OCI-LY1 (cell line): ENCODE measurements at regions not wholly inside any gene's neighbourhood (a gene's known extent, or its start where the extent isn't known, plus 50 kb on each side); places are given as distances from the start of the nearest gene placed in this dataset.

ENCODE experiments used
- H2AFZ ChIP-seq: fragments of 200-600 bp; sonication (generic), shearing (Covaris generic); 2 replicates; pipeline ENCODE4 v1.6.0; 2014; ENCODE audit warnings: antibody characterized with exemption, mild to moderate bottlenecking, low read length
- H3F3A ChIP-seq: fragments of 200-600 bp; sonication (generic), shearing (Covaris generic); 2 replicates; pipeline ENCODE4 v1.6.0; 2014; ENCODE audit warnings: mild to moderate bottlenecking, antibody characterized with exemption, low read length, moderate library complexity; ENCODE audit not compliant: insufficient read depth
- H3K27ac ChIP-seq: fragments of 200-600 bp; sonication (generic); 2 replicates; pipeline ENCODE4 v1.5.1; 2014; ENCODE audit warnings: low read length, mixed run types, mild to moderate bottlenecking, low read depth; ENCODE audit not compliant: poor library complexity, severe bottlenecking
- H3K27me3 ChIP-seq: fragments of 200-600 bp; sonication (generic); 2 replicates; pipeline ENCODE4 v1.6.0; 2014; ENCODE audit warnings: antibody characterized with exemption, mild to moderate bottlenecking, low read length, moderate library complexity; ENCODE audit not compliant: insufficient read depth
- H3K36me3 ChIP-seq: fragments of 200-600 bp; sonication (generic); 2 replicates; pipeline ENCODE4 v1.6.1; 2014; ENCODE audit warnings: mild to moderate bottlenecking, antibody characterized with exemption, low read length, moderate library complexity, mixed read lengths; ENCODE audit not compliant: insufficient read depth
- H3K4me1 ChIP-seq: fragments of 200-600 bp; sonication (generic); 2 replicates; pipeline ENCODE4 v1.5.1; 2014; ENCODE audit warnings: mild to moderate bottlenecking, low read length, moderate library complexity; ENCODE audit not compliant: insufficient read depth, severe bottlenecking
- H3K4me2 ChIP-seq: fragments of 200-600 bp; sonication (generic), shearing (Covaris generic); 2 replicates; pipeline ENCODE4 v1.6.1; 2014; ENCODE audit warnings: low read length
- H3K4me3 ChIP-seq: fragments of 200-600 bp; sonication (generic); 2 replicates; pipeline ENCODE4 v1.5.1; 2014; ENCODE audit warnings: low read length, low read depth, mild to moderate bottlenecking, mixed read lengths; ENCODE audit not compliant: poor library complexity, severe bottlenecking
- H3K79me2 ChIP-seq: fragments of 200-600 bp; shearing (Covaris generic); 2 replicates; pipeline ENCODE4 v1.6.1; 2016; ENCODE audit warnings: mixed run types, low read length, mixed read lengths; ENCODE audit not compliant: insufficient read depth
- H3K9ac ChIP-seq: fragments of 200-600 bp; sonication (generic), shearing (Covaris generic); 2 replicates; pipeline ENCODE4 v1.6.1; 2014; ENCODE audit warnings: mild to moderate bottlenecking, low read length, mixed read lengths
- H3K9me2 ChIP-seq: fragments of 200-600 bp; sonication (generic), shearing (Covaris generic); 2 replicates; pipeline ENCODE4 v1.6.1; 2014; ENCODE audit warnings: low read depth, mild to moderate bottlenecking, low read length, mixed read lengths
- H3K9me3 ChIP-seq: fragments of 200-600 bp; shearing (Covaris generic); 2 replicates; pipeline ENCODE4 v1.6.1; 2014; ENCODE audit warnings: low read length, mixed read lengths
- H4K20me1 ChIP-seq: fragments of 200-600 bp; sonication (generic), shearing (Covaris generic); 2 replicates; pipeline ENCODE4 v1.6.0; 2016; ENCODE audit warnings: mild to moderate bottlenecking, low read length; ENCODE audit not compliant: insufficient read depth
- EZH2 ChIP-seq: fragments of 200-600 bp; sonication (generic), shearing (Covaris generic); IDR thresholded peaks from 2 replicates; pipeline ENCODE4 v1.8.0; 2017; ENCODE audit warnings: borderline replicate concordance, mixed run types, mild to moderate bottlenecking, antibody characterized with exemption, low read length, moderate library complexity, mixed read lengths
- TF ChIP-seq, protein P1 (sequence below): fragments of 200-600 bp; sonication (generic), shearing (Covaris generic); IDR thresholded peaks from 2 replicates; pipeline ENCODE4 v1.5.1; 2017; ENCODE audit warnings: mild to moderate bottlenecking, antibody characterized with exemption, low read length, moderate library complexity, mixed read lengths

DNA sequence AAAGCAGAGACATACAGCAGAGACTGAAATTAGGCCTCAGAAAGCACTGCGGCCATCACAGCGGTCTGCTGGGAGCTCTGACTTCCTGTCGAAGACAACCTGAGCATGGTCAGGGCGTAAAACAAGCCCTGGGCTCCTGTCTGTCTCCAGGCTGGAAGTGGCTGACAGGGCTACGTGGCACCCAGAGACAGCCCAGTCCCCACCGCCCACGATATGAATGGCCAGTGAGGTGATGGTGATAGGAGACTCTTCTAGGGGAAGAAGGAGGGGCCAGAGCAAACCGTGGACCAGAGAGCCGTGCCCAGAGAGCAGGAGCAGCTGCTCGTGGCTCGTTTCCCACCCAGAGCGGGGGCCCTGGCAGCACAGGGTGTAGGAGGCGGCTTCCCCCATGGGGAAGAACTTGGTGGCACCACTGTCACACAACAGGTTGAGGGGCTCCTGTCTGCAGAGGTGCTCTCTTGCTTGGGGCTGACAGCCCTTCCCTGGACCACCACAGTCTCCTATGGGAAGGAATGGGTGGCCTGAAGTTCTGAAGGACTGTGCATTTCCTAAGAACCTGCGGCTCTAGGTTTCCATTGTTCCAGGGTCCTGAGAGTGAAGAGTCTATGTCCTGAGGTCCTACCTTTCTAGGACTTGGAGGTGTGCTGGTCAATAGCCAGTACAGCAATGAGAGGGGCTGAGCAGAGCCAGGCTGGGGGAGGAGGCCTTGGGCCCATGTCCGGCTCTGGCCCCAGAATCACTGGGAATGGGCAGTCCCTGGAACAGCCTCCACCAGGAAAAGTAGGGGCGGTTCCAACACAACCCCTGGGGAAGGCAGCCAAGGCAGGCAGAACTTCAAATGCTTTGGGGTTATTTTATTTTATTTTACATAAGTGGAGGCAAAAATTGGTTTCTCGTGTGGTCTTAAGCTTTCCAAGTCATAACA lies 56.4 kb downstream of the BARX1 start:
- Histone ChIP-seq H3K36me3 (no peaks in the 10 kb centered on the region), H4K20me1 (no peaks in the 10 kb centered on the region), H3K9me3 (no peaks in the 10 kb centered on the region), H3F3A (no peaks in the 10 kb centered on the region), H3K27ac (no peak overlapping the region), H3K9me2 (no peaks in the 10 kb centered on the region), H3K27me3 (peaks cover 4% of the 10 kb centered on the region; the same call in 1 of the 2 replicates), H3K4me2 (no peak overlapping the region), H3K4me1 (no peaks in the 10 kb centered on the region), H3K79me2 (no peaks in the 10 kb centered on the region), H3K9ac (no peak overlapping the region), H2AFZ (no peak overlapping the region), H3K4me3 (no peak overlapping the region)
- TF ChIP-seq, protein P1, sequence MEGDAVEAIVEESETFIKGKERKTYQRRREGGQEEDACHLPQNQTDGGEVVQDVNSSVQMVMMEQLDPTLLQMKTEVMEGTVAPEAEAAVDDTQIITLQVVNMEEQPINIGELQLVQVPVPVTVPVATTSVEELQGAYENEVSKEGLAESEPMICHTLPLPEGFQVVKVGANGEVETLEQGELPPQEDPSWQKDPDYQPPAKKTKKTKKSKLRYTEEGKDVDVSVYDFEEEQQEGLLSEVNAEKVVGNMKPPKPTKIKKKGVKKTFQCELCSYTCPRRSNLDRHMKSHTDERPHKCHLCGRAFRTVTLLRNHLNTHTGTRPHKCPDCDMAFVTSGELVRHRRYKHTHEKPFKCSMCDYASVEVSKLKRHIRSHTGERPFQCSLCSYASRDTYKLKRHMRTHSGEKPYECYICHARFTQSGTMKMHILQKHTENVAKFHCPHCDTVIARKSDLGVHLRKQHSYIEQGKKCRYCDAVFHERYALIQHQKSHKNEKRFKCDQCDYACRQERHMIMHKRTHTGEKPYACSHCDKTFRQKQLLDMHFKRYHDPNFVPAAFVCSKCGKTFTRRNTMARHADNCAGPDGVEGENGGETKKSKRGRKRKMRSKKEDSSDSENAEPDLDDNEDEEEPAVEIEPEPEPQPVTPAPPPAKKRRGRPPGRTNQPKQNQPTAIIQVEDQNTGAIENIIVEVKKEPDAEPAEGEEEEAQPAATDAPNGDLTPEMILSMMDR: no peak
- no peak for TF ChIP-seq EZH2

- Histone ChIP-seq H3K4me3 (no peak overlapping the region), H3K4me2 (no peak overlapping the region), H3K79me2 (no peaks in the 10 kb centered on the region), H2AFZ (no peak overlapping the region), H3K9ac (no peak overlapping the region), H3K27ac (no peak overlapping the region), H3F3A (no peaks in the 10 kb centered on the region), H3K9me3 (no peaks in the 10 kb centered on the region), H3K36me3 (no peaks in the 10 kb centered on the region), H3K9me2 (no peaks in the 10 kb centered on the region), H4K20me1 (no peaks in the 10 kb centered on the region), H3K4me1 (no peaks in the 10 kb centered on the region), H3K27me3 (peaks cover 4% of the 10 kb centered on the region; the same call in 1 of the 2 replicates)
- TF ChIP-seq, protein P1: no peak
- TF ChIP-seq EZH2: no peak
Measured at GRCh38 chr9:93898026-93898425, 57.1 kb downstream of the BARX1 start.

DNA sequence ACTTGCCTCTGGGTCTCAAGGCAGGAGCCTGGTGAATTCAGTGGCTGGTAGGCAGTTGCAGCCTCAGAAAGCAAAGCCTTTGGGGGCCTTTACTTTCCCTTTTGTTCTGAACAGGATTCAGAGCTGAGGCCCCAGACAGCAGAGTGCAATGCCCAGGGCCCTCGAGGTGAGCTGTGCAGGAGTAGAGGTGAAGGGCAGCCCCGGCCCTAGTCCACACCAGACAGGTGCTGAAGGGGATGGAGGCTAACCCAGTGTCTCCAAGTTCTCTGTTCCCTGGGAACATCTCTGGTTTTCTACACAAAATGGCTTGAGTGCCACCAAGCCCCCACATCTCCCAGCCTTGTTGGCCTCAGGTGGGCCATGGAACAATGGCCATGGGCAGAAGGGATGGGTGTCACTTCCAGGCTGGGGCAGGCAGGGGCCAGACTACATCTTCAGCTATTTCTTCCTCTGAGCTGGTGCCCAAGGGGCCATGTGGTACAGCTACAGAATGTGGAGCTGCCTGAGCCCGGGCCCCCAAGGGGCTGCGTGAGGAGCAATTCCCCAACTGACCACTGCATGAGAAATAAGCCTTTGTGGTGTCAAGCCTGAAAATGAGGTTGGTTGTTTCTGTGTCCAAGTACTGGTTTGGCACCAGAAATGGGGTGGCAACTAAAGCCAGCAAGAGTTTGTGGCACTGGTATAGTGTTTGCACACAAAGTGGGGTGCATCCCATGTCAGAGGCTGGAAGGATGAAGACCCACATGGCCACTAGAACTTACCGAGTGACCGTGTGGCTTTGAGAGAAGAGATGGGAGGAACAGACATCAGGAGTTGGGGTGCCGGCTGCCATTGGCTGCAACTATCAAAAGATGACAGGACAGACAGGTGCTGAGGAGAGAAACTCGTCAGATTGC lies 57.8 kb downstream of the BARX1 start:
- H4K20me1 ChIP-seq: no peaks in the 10 kb centered on the region
- no peaks in the 10 kb centered on the region for H3K36me3 ChIP-seq
- no peak overlapping the region for H3K27ac ChIP-seq
- H3K4me1 ChIP-seq: no peaks in the 10 kb centered on the region
- H2AFZ ChIP-seq: no peak overlapping the region
- peaks cover 2% of the 10 kb centered on the region; the same call in 1 of the 2 replicates for H3K9me3 ChIP-seq
- TF ChIP-seq EZH2: no peak
- TF ChIP-seq, protein P1: no peak
- peaks cover 4% of the 10 kb centered on the region; the same call in 1 of the 2 replicates for H3K27me3 ChIP-seq
- no peaks in the 10 kb centered on the region for H3K79me2 ChIP-seq
- H3K9ac ChIP-seq: no peak overlapping the region
- H3F3A ChIP-seq: no peaks in the 10 kb centered on the region
- no peak overlapping the region for H3K4me2 ChIP-seq
- H3K9me2 ChIP-seq: no peaks in the 10 kb centered on the region
- H3K4me3 ChIP-seq: no peak overlapping the region
